ENCODE measurements at regions not wholly inside any gene's neighbourhood (a gene's known extent, or its start where the extent isn't known, plus 50 kb on each side); places are given as distances from the start of the nearest gene placed in this dataset.

- no peaks in the 10 kb centered on the region for H3K27me3 Mint-ChIP-seq (ENCODE audit: low read depth)
- no CpG with 5 or more reads among the region's 1 CpG for WGBS (ENCODE audit: extremely low coverage, insufficient read length, low lambda C conversion rate)
- no peak overlapping the region for H3K27ac Mint-ChIP-seq
- TF ChIP-seq CTCF (conservative IDR thresholded peaks at IDR 0.05), result no peak
- no peak overlapping the region for H3K4me3 Mint-ChIP-seq
- no peaks in the 10 kb centered on the region for H3K23me2 ChIP-seq (ENCODE audit: insufficient read length, low read depth, low read length, poor library complexity, severe bottlenecking)
- H3K4ac ChIP-seq (ENCODE audit: low read depth, low read length), result no peak overlapping the region
- no peak overlapping the region for H3K56ac ChIP-seq (ENCODE audit: insufficient read length, low read depth, low read length)
- H3K4me1 Mint-ChIP-seq, result no peaks in the 10 kb centered on the region
- no peak overlapping the region for H3K9ac ChIP-seq (ENCODE audit: extremely low read depth, insufficient read length, low read length)
- no peak overlapping the region for H2BK5ac ChIP-seq (ENCODE audit: insufficient read length, low read length)
- no peaks in the 10 kb centered on the region for H3K4me1 ChIP-seq (ENCODE audit: insufficient read depth, low read length)
- H2BK15ac ChIP-seq (ENCODE audit: low read depth, low read length), result no peak overlapping the region
- H2AK5ac ChIP-seq (ENCODE audit: insufficient read length, low read length), result no peak overlapping the region
- H4K20me1 ChIP-seq (ENCODE audit: control insufficient read depth, insufficient read depth, insufficient read length), result no peaks in the 10 kb centered on the region
- H3K4me2 ChIP-seq (ENCODE audit: insufficient read depth, insufficient read length, low read length), result no peak overlapping the region
- no peaks in the 10 kb centered on the region for H3K9me3 ChIP-seq (ENCODE audit: control insufficient read depth, low read depth, low read length)
- H2BK12ac ChIP-seq (ENCODE audit: insufficient read length, low read depth, low read length), result no peak overlapping the region
- H2BK120ac ChIP-seq (ENCODE audit: low read depth, low read length, poor library complexity, severe bottlenecking), result no peak overlapping the region
- H3K79me2 ChIP-seq (ENCODE audit: insufficient read depth, low read length), result no peaks in the 10 kb centered on the region
- no peaks in the 10 kb centered on the region for H3K27me3 ChIP-seq (ENCODE audit: insufficient read depth, low read length)
- peak overlapping the region; percentile 78 for H4K5ac ChIP-seq (ENCODE audit: insufficient read length, low read depth, low read length)
- H3K27ac ChIP-seq (ENCODE audit: insufficient read length, low read depth, low read length), result no peak overlapping the region
- no peak overlapping the region for H3K14ac ChIP-seq (ENCODE audit: insufficient read depth, low read length)
- no peak overlapping the region for H2AFZ ChIP-seq (ENCODE audit: low read length)
- no peaks in the 10 kb centered on the region for H3K36me3 Mint-ChIP-seq (ENCODE audit: insufficient read depth in 1 of 3, low read depth in 3 of 3)
- no peaks in the 10 kb centered on the region for H3K79me1 ChIP-seq (ENCODE audit: insufficient read depth, low read depth, low read length, poor library complexity, severe bottlenecking)
- H3K18ac ChIP-seq (ENCODE audit: insufficient read length, low read depth, low read length), result no peak overlapping the region
- H4K8ac ChIP-seq (replicated peaks; ENCODE audit: insufficient read length, low read depth, low read length), result no peak overlapping the region
- no peak overlapping the region for H3T11ph ChIP-seq (ENCODE audit: low read length)
- no peak overlapping the region for H2BK20ac ChIP-seq (ENCODE audit: low read depth, low read length, poor library complexity, severe bottlenecking)
- H3K23ac ChIP-seq (ENCODE audit: insufficient read length, low read depth, low read length), result no peak overlapping the region
- H3K9me3 Mint-ChIP-seq, result no peaks in the 10 kb centered on the region
- no peak overlapping the region for H4K91ac ChIP-seq (ENCODE audit: insufficient read length, low read depth, low read length)
- no peak for DNase-seq
Observed at GRCh38 chr5:130536691-130537090, 628.4 kb downstream of the HINT1 start.
